IPS DF 19.7 (cell line): ENCODE measurements at regions not wholly inside any gene's neighbourhood (a gene's known extent, or its start where the extent isn't known, plus 50 kb on each side); places are given as distances from the start of the nearest gene placed in this dataset.
A peak's percentile ranks its signal among the peaks of the same experiment; 100 is the strongest.

Experiments
- DNase-seq: peaks from one replicate; pipeline ENCODE4 v3.0.0-alpha.2; 2013; ENCODE audit warnings: low read depth, low spot score

DNA sequence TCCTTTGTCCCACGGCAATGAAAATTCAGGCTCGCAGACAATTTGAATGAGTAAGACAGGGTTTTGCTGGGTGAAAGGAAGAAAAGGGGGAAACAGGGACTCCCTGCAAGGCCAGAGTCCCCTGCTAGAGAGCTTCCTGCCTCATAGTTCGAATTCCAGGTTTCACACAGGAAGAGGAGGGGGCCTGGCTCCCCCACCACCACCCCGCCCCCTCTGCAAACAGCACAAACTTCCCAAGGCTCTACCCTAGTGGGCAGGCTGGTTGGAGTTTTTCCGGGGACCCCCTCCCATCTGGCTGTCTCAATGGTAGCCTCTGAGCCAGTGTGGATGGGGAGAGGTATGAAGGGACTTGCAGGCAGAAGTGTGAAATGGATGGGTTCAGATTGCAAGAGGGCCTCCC is 57.4 kb upstream of the NEBL start:
- peak; percentile 12 for DNase-seq

DNA sequence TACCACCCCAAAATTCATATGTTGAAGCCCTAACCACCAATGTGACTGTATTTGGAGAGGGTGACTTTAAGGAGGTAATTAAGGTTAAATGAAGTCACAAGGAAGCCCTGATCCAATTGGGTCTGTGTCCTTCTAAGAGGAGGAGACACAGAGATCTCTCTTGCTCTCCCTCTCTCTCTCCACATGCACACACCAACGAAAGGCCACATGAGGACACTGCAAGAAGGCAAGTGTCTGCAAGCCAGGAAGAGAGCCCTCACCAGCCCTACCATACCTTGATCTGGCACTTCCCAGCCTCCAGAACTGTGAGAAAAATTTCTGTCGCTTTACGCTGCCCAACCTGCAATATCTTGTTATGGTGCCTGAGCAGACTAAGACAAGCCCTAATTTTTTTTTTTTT is 56.0 kb upstream of the NEBL start:
- no peak for DNase-seq

DNA sequence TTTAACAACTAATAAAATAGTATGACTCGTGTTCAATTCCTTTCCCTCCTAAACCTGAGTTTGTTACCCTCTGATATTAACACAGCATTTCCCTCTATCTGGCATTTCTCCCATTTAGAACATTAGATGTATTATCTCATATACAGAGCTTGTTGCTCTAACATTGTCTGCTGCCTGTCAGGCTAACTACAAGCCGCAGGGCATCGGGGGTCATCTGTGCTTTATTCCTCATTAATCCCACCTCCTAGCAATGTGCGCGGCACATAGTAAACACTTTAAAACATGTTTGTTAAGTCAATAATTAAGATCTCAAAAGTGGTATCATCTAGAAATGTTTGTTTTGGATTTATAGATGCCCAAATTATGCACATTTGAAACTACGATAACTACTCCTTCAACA is 52.9 kb upstream of the NEBL start:
- no peak for DNase-seq

DNA sequence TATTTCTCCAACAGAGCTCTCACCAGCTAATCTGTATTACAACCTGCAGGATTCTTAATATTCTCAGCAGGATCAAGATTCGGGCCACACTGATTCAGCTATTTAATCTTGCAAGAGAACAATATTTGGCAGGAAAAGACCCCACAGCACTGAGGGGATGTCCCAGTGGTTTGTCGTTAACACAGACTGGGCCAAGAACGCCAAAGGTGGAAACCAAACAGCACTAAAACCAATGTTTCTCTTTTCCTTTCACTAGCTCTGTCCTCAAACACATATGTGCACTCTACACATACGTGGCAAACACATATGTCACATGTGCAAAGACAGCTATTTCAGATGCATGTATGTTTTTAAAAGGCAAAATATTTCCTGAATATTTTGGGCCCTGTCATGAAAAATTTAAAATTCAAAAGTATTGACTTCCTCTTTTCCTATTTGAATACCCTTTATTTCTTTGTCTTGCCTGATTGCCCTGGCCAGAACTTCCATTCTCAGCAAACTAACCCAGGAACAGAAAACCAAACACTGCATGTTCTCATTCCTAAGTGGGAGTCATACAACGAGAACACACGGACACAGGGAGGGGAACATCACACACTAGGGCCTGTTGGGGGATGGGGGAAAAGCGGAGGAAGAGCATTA is 51.7 kb upstream of the NEBL start:
- DNase-seq: no peak
